ENCODE measurements at regions not wholly inside any gene's neighbourhood (a gene's known extent, or its start where the extent isn't known, plus 50 kb on each side); places are given as distances from the start of the nearest gene placed in this dataset.

GRCh38 chr16:64313726-64314125 is 808.1 kb downstream of the CDH11 start:
- no peaks in the 10 kb centered on the region for H3K36me3 Mint-ChIP-seq (ENCODE audit: low read depth)
- H3K27ac Mint-ChIP-seq = no peak overlapping the region
- no peaks in the 10 kb centered on the region for H3K27me3 Mint-ChIP-seq (ENCODE audit: insufficient read depth)
- H3K4me3 Mint-ChIP-seq = no peak overlapping the region
- H3K4me1 Mint-ChIP-seq (ENCODE audit: low read depth) = no peaks in the 10 kb centered on the region
- no peak for DNase-seq (ENCODE audit: low spot score)
- peaks cover 24% of the 10 kb centered on the region for H3K9me3 Mint-ChIP-seq
- intact Hi-C loops (cut with micrococcal nuclease) = no loop called here

DNA sequence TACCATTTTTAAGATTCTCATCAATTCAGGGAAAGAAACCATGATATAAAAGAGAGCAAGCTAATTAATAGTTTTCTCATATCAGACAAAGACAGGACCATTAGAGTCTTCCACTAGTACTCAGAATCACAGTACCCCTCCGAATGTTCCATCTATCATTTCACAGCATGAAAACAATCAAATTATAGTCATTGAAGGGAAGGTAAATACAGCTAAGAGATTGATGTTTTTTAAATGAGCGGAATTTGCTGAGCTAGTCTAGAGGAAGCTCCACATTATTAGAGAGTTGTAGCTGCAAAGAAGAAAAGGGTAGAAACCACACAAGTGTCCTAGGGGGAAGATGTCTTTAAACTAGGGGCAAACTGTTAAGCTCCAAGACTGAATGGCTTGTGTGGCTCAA is 808.9 kb downstream of the CDH11 start:
- H3K4me3 Mint-ChIP-seq = no peak overlapping the region

DNA sequence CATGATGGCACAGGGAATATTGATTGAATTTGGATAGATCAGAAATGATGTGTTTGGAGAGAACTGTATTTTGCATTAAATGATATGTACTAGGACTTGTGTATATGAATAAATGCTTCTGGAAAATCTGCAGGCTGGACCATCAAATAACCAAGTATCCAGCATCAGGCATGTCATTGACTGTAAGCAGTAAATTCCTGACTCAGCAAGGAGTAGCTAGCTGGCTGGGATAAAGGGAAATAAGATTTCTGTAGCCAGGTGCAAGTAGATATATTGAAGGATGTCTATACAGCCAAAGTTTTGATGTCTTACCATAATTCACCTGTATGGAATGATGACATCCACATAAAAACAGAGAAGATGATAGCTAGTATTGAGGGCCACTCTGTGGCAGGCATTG is 809.6 kb downstream of the CDH11 start:
- H3K9me3 Mint-ChIP-seq = peaks cover 30% of the 10 kb centered on the region
- H3K27ac Mint-ChIP-seq = no peak overlapping the region
- no peak overlapping the region for H3K4me3 Mint-ChIP-seq
- intact Hi-C loops (cut with micrococcal nuclease) = no loop called here
- H3K4me1 Mint-ChIP-seq (ENCODE audit: low read depth) = no peaks in the 10 kb centered on the region
- no peak for DNase-seq (ENCODE audit: low spot score)
- H3K36me3 Mint-ChIP-seq (ENCODE audit: low read depth) = no peaks in the 10 kb centered on the region
- H3K27me3 Mint-ChIP-seq (ENCODE audit: insufficient read depth) = no peaks in the 10 kb centered on the region

More for the DNA sequence above, 808.9 kb downstream of the CDH11 start:
- Mint-ChIP-seq H3K4me1 (ENCODE audit: low read depth) (no peaks in the 10 kb centered on the region), H3K9me3 (peaks cover 25% of the 10 kb centered on the region), H3K27me3 (ENCODE audit: insufficient read depth) (no peaks in the 10 kb centered on the region), H3K36me3 (ENCODE audit: low read depth) (no peaks in the 10 kb centered on the region), H3K27ac (no peak overlapping the region)
- no peak for DNase-seq (ENCODE audit: low spot score)
- intact Hi-C loops (cut with micrococcal nuclease) = no loop called here

- H3K36me3 Mint-ChIP-seq (ENCODE audit: low read depth) = no peaks in the 10 kb centered on the region
- H3K27ac Mint-ChIP-seq = no peak overlapping the region
- no peaks in the 10 kb centered on the region for H3K27me3 Mint-ChIP-seq (ENCODE audit: insufficient read depth)
- intact Hi-C loops (cut with micrococcal nuclease) = no loop called here
- no peak overlapping the region for H3K4me3 Mint-ChIP-seq
- no peaks in the 10 kb centered on the region for H3K4me1 Mint-ChIP-seq (ENCODE audit: low read depth)
- peaks cover 37% of the 10 kb centered on the region for H3K9me3 Mint-ChIP-seq
- no peak for DNase-seq (ENCODE audit: low spot score)
These were observed 810.6 kb downstream of the CDH11 start for GRCh38 chr16:64311241-64311640.

- H3K27me3 Mint-ChIP-seq (ENCODE audit: insufficient read depth) = no peaks in the 10 kb centered on the region
- no peak overlapping the region for H3K27ac Mint-ChIP-seq
- H3K9me3 Mint-ChIP-seq = peaks cover 30% of the 10 kb centered on the region
- no peak overlapping the region for H3K4me3 Mint-ChIP-seq
- intact Hi-C loops (cut with micrococcal nuclease) = no loop called here
- DNase-seq (ENCODE audit: low spot score) = no peak
- H3K36me3 Mint-ChIP-seq (ENCODE audit: low read depth) = no peaks in the 10 kb centered on the region
- no peaks in the 10 kb centered on the region for H3K4me1 Mint-ChIP-seq (ENCODE audit: low read depth)
These were observed 812.3 kb downstream of the CDH11 start for GRCh38 chr16:64309398-64310110.

DNA sequence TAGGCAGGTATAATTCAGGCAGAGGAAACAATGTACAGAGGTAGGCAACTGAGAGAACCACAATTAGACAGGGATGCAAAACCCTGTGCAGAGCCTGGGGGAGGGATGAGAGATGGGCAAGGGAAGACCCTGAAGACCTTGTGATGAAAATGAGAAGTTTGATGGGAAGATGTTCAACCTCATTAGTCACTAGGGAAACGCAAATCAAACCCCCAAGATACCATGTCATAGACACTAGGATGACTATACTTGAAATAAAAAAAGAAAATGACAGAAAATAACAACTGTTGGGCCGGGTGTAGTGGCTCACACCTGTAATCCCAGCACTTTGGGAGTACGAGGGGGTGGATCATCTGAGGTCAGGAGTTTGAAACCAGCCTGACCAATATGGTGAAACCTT is 813.1 kb downstream of the CDH11 start:
- no peak for DNase-seq (ENCODE audit: low spot score)
- intact Hi-C loops (cut with micrococcal nuclease) = no loop called here
- no peaks in the 10 kb centered on the region for H3K36me3 Mint-ChIP-seq (ENCODE audit: low read depth)
- H3K9me3 Mint-ChIP-seq = peaks cover 28% of the 10 kb centered on the region
- no peaks in the 10 kb centered on the region for H3K4me1 Mint-ChIP-seq (ENCODE audit: low read depth)
- no peak overlapping the region for H3K27ac Mint-ChIP-seq
- H3K4me3 Mint-ChIP-seq = no peak overlapping the region
- H3K27me3 Mint-ChIP-seq (ENCODE audit: insufficient read depth) = no peaks in the 10 kb centered on the region

- DNase-seq (ENCODE audit: low spot score) = no peak
- H3K36me3 Mint-ChIP-seq (ENCODE audit: low read depth) = no peaks in the 10 kb centered on the region
- H3K27me3 Mint-ChIP-seq (ENCODE audit: insufficient read depth) = no peaks in the 10 kb centered on the region
- peaks cover 28% of the 10 kb centered on the region for H3K9me3 Mint-ChIP-seq
- intact Hi-C loops (cut with micrococcal nuclease) = no loop called here
- H3K4me3 Mint-ChIP-seq = no peak overlapping the region
- no peaks in the 10 kb centered on the region for H3K4me1 Mint-ChIP-seq (ENCODE audit: low read depth)
- no peak overlapping the region for H3K27ac Mint-ChIP-seq
These were observed 814.4 kb downstream of the CDH11 start for GRCh38 chr16:64307431-64307830.

- no peaks in the 10 kb centered on the region for H3K4me1 Mint-ChIP-seq (ENCODE audit: low read depth)
- H3K27me3 Mint-ChIP-seq (ENCODE audit: insufficient read depth) = no peaks in the 10 kb centered on the region
- H3K27ac Mint-ChIP-seq = no peak overlapping the region
- peaks cover 24% of the 10 kb centered on the region for H3K9me3 Mint-ChIP-seq
- no peak overlapping the region for H3K4me3 Mint-ChIP-seq
- no peaks in the 10 kb centered on the region for H3K36me3 Mint-ChIP-seq (ENCODE audit: low read depth)
- intact Hi-C loops (cut with micrococcal nuclease) = no loop called here
- no peak for DNase-seq (ENCODE audit: low spot score)
These were observed 816.2 kb downstream of the CDH11 start for GRCh38 chr16:64305663-64306062.

GRCh38 chr16:64304951-64305350 is 816.9 kb downstream of the CDH11 start:
- H3K4me1 Mint-ChIP-seq (ENCODE audit: low read depth) = no peaks in the 10 kb centered on the region
- no peak overlapping the region for H3K4me3 Mint-ChIP-seq
- H3K27ac Mint-ChIP-seq = no peak overlapping the region
- intact Hi-C loops (cut with micrococcal nuclease) = no loop called here
- no peaks in the 10 kb centered on the region for H3K27me3 Mint-ChIP-seq (ENCODE audit: insufficient read depth)
- no peak for DNase-seq (ENCODE audit: low spot score)
- H3K36me3 Mint-ChIP-seq (ENCODE audit: low read depth) = no peaks in the 10 kb centered on the region
- H3K9me3 Mint-ChIP-seq = peaks cover 24% of the 10 kb centered on the region

- Mint-ChIP-seq H3K9me3 (peaks cover 24% of the 10 kb centered on the region), H3K4me3 (no peak overlapping the region), H3K4me1 (ENCODE audit: low read depth) (no peaks in the 10 kb centered on the region), H3K27ac (no peak overlapping the region), H3K27me3 (ENCODE audit: insufficient read depth) (no peaks in the 10 kb centered on the region), H3K36me3 (ENCODE audit: low read depth) (no peaks in the 10 kb centered on the region)
- intact Hi-C loops (cut with micrococcal nuclease) = no loop called here
- DNase-seq (ENCODE audit: low spot score) = no peak
These were observed 817.5 kb downstream of the CDH11 start for GRCh38 chr16:64304396-64304795.

GRCh38 chr16:64297863-64298600 is 823.8 kb downstream of the CDH11 start:
- no peak overlapping the region for H3K27ac Mint-ChIP-seq
- no peaks in the 10 kb centered on the region for H3K4me1 Mint-ChIP-seq (ENCODE audit: low read depth)
- no peak overlapping the region for H3K4me3 Mint-ChIP-seq
- H3K27me3 Mint-ChIP-seq (ENCODE audit: insufficient read depth) = no peaks in the 10 kb centered on the region
- H3K36me3 Mint-ChIP-seq (ENCODE audit: low read depth) = no peaks in the 10 kb centered on the region
- intact Hi-C loops (cut with micrococcal nuclease) = no loop called here
- H3K9me3 Mint-ChIP-seq = peaks cover 37% of the 10 kb centered on the region
- no peak for DNase-seq (ENCODE audit: low spot score)

- intact Hi-C loops (cut with micrococcal nuclease) = no loop called here
- H3K4me1 Mint-ChIP-seq (ENCODE audit: low read depth) = no peaks in the 10 kb centered on the region
- no peak overlapping the region for H3K27ac Mint-ChIP-seq
- H3K27me3 Mint-ChIP-seq (ENCODE audit: insufficient read depth) = no peaks in the 10 kb centered on the region
- H3K4me3 Mint-ChIP-seq = no peak overlapping the region
- DNase-seq (ENCODE audit: low spot score) = no peak
- peaks cover 49% of the 10 kb centered on the region for H3K9me3 Mint-ChIP-seq
- H3K36me3 Mint-ChIP-seq (ENCODE audit: low read depth) = no peaks in the 10 kb centered on the region
These were observed 826.4 kb downstream of the CDH11 start for GRCh38 chr16:64295466-64295865.

GRCh38 chr16:64292953-64293352 is 828.9 kb downstream of the CDH11 start:
- peaks cover 50% of the 10 kb centered on the region for H3K9me3 Mint-ChIP-seq
- H3K36me3 Mint-ChIP-seq (ENCODE audit: low read depth) = no peaks in the 10 kb centered on the region
- no peaks in the 10 kb centered on the region for H3K4me1 Mint-ChIP-seq (ENCODE audit: low read depth)
- H3K27ac Mint-ChIP-seq = no peak overlapping the region
- DNase-seq (ENCODE audit: low spot score) = no peak
- intact Hi-C loops (cut with micrococcal nuclease) = no loop called here
- no peak overlapping the region for H3K4me3 Mint-ChIP-seq
- no peaks in the 10 kb centered on the region for H3K27me3 Mint-ChIP-seq (ENCODE audit: insufficient read depth)
